Body of pancreas (tissue), 4 donors: ENCODE measurements at regions not wholly inside any gene's neighbourhood (a gene's known extent, or its start where the extent isn't known, plus 50 kb on each side); places are given as distances from the start of the nearest gene placed in this dataset.
A peak's percentile ranks its signal among the peaks of the same experiment; 100 is the strongest.

ENCODE experiments used
- ATAC-seq: fragments of 150-250 bp; one replicate; pipeline ENCODE4 v1.9.1; 2016
- DNase-seq, 4 donors: peaks; one replicate each; pipeline ENCODE4 v3.0.0-alpha.2; 2019
- H3K27ac ChIP-seq, 4 donors: fragments of 200-600 bp; sonication (generic); 1 replicate in 3 of 4; 2 replicates in 1 of 4; pipeline versions ENCODE4 v1.5.1 to v1.6.1; 2016 to 2019; ENCODE audit warnings: mild to moderate bottlenecking in 1 of 4, mixed read lengths in 1 of 4, moderate library complexity in 1 of 4
- H3K27me3 ChIP-seq, 2 donors: fragments of 200-600 bp; sonication (generic); one replicate each; pipeline ENCODE4 v1.6.0; 2016; ENCODE audit warnings: mild to moderate bottlenecking in 1 of 2
- H3K36me3 ChIP-seq, 2 donors: fragments of 200-600 bp; sonication (generic); replicated peaks in 1 of 2; 2 replicates each; pipeline ENCODE4 v1.5.1; 2016; ENCODE audit warnings: low read depth in 2 of 2; ENCODE audit not compliant: insufficient read depth in 1 of 2
- H3K4me1 ChIP-seq: fragments of 200-600 bp; sonication (generic); one replicate; pipeline ENCODE4 v1.6.0; 2016
- H3K4me3 ChIP-seq, 2 donors: fragments of 200-600 bp; sonication (generic); 1 replicate in 1 of 2; 2 replicates in 1 of 2; pipeline ENCODE4 v1.5.1; 2016 to 2019
- H3K9me3 ChIP-seq, 3 donors: fragments of 200-600 bp; sonication (generic); 1 replicate in 2 of 3; 2 replicates in 1 of 3; pipeline ENCODE4 v1.5.1; 2016
- POLR2A ChIP-seq, 3 donors: fragments of 450-650 bp; IDR thresholded peaks; one replicate each; pipeline ENCODE4 v1.6.1; 2016; ENCODE audit warnings: antibody characterized with exemption in 3 of 3, mild to moderate bottlenecking in 2 of 3
- WGBS, 2 donors: methylation state at CpG; one replicate each; pipeline ENCODE4 v1.1.5; 2017; 5-methylcytosine and 5-hydroxymethylcytosine counted together
- intact Hi-C: fragments of 100-400 bp; cut with DNase I; formaldehyde crosslinking; loops from one replicate; pipeline ENCODE4 v1.15.1; 2023
- TF ChIP-seq, protein P1 (sequence below), 7 experiments: fragments of 450-650 bp in 4 of 7; fragments of 200-600 bp in 3 of 7; sonication (generic) in 3 of 7; IDR thresholded peaks; one replicate each; pipeline ENCODE4 v1.5.1; 2016 to 2019; ENCODE audit warnings: antibody characterized with exemption in 7 of 7

DNA sequence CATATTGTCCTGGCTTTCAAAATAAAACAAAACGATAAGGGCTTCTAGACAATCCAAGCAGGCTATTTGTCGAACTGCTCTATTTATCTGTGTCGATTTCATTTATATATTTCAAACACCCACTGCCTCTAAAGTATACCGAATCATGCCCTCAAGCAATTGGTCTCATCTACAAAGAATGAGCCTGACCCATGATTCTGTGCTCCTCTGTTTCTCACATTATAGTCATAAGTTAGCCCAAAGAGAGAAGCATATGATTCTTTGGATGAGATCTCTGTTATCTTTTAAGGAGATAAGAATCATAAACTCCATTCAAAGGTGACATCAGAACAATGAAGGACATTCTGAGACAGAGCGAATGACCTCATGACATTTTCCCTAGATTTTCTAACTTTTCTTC, 191.1 kb downstream of the MAP2K6 start:
- 70 to 90% methylated on average over 5 of the region's 5 CpGs for WGBS, 2 donors
- DNase-seq (no peak), ATAC-seq (no peak)
- no peaks in the 10 kb centered on the region for H3K9me3 ChIP-seq
- TF ChIP-seq, protein P1, sequence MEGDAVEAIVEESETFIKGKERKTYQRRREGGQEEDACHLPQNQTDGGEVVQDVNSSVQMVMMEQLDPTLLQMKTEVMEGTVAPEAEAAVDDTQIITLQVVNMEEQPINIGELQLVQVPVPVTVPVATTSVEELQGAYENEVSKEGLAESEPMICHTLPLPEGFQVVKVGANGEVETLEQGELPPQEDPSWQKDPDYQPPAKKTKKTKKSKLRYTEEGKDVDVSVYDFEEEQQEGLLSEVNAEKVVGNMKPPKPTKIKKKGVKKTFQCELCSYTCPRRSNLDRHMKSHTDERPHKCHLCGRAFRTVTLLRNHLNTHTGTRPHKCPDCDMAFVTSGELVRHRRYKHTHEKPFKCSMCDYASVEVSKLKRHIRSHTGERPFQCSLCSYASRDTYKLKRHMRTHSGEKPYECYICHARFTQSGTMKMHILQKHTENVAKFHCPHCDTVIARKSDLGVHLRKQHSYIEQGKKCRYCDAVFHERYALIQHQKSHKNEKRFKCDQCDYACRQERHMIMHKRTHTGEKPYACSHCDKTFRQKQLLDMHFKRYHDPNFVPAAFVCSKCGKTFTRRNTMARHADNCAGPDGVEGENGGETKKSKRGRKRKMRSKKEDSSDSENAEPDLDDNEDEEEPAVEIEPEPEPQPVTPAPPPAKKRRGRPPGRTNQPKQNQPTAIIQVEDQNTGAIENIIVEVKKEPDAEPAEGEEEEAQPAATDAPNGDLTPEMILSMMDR (IDR thresholded peaks at IDR 0.05): no peak
- TF ChIP-seq POLR2A (IDR thresholded peaks at IDR 0.05): no peak
- H3K36me3 ChIP-seq: no peaks in the 10 kb centered on the region
- H3K4me1 ChIP-seq: peaks cover 23% of the 10 kb centered on the region
- no peak overlapping the region for H3K4me3 ChIP-seq
- no peak overlapping the region for H3K27ac ChIP-seq
- intact Hi-C loops: no loop called here
- H3K27me3 ChIP-seq: no peaks in the 10 kb centered on the region

GRCh38 chr17:69606142-69606800, 191.8 kb downstream of the MAP2K6 start:
- ATAC-seq (no peak), DNase-seq (no peak)
- Histone ChIP-seq H3K4me3 (no peak overlapping the region), H3K9me3 (no peaks in the 10 kb centered on the region), H3K4me1 (peaks cover 23% of the 10 kb centered on the region), H3K27ac (no peak overlapping the region), H3K27me3 (no peaks in the 10 kb centered on the region), H3K36me3 (no peaks in the 10 kb centered on the region)
- WGBS, 2 donors: 60 to 61% methylated on average over 5 of the region's 5 CpGs
- no peak for TF ChIP-seq POLR2A (IDR thresholded peaks at IDR 0.05)
- TF ChIP-seq, protein P1 (IDR thresholded peaks at IDR 0.05): no peak
- intact Hi-C loops: no loop called here

DNA sequence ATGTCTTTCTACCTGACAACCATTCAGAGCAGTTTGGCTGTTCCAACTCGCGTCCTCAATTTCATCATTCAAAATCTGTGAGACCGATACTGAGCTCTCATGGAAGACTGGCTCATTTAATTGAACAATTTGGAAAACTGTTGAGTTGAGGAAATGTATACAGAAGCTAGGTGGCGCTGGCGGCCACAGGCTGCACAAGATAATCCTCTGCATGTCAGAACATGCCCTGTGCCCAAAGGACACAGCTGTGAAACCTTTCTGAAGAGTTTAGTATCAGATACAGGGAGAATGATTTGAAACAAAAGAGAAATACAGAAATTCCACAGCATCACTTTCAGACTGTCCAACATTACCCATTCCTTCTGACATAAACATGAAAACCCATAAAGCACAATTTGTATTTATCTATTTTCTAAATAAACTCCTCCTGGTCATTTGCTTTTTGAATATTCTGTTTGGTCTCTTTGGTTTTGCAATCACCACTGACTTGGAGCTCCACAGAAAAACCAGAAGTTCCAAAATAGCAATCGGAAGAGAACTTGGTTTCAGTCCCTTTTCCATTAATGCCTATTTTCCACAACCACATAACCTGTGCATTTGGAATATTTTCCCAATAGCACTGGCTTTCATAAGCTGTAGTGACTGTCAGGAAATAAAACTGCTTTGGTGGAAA, 192.8 kb downstream of the MAP2K6 start:
- Histone ChIP-seq H3K27ac (peak overlapping the region in 3 of 4 donors; percentile 27 to 49 (median 41)), H3K4me3 (no peak overlapping the region), H3K4me1 (peaks cover 23% of the 10 kb centered on the region), H3K9me3 (no peaks in the 10 kb centered on the region), H3K27me3 (no peaks in the 10 kb centered on the region), H3K36me3 (no peaks in the 10 kb centered on the region)
- ATAC-seq: peak; percentile 91
- intact Hi-C loops: no loop called here
- WGBS, 2 donors: 3 to 7% methylated on average over 6 of the region's 6 CpGs
- TF ChIP-seq, protein P1 (IDR thresholded peaks at IDR 0.05): peak; percentile 73 to 94 (median 88)
- TF ChIP-seq POLR2A (IDR thresholded peaks at IDR 0.05): no peak
- DNase-seq: peak; percentile 79 to 85 (median 82)

DNA sequence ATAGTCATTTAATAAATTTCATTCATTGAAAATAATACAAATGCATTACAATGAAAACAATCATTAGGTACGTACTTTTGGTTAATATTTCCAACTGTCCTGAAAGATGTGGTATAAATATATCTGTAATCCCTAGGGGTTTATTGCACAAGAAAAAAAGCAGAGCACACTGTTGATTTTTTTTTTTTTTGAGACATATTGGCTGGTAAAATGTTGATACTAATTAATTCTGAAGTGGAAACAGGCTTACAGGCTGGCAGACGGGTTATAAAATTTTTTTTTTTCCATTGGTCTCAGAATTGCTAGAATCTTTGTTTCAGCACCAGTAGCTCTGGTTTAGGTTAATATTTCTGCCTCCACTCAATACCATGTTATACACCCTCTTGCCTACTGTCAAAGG, 193.6 kb downstream of the MAP2K6 start:
- intact Hi-C loops: no loop called here
- Histone ChIP-seq H3K4me1 (peaks cover 23% of the 10 kb centered on the region), H3K9me3 (no peaks in the 10 kb centered on the region), H3K27ac (peak overlapping the region in 1 of 4 donors; percentile 49), H3K4me3 (no peak overlapping the region), H3K27me3 (no peaks in the 10 kb centered on the region), H3K36me3 (no peaks in the 10 kb centered on the region)
- 76 to 79% methylated on average over 2 of the region's 2 CpGs for WGBS, 2 donors
- ATAC-seq (no peak), DNase-seq (no peak)
- TF ChIP-seq, protein P1 (IDR thresholded peaks at IDR 0.05): no peak
- no peak for TF ChIP-seq POLR2A (IDR thresholded peaks at IDR 0.05)
